Thyroid gland (tissue), 4 donors: ENCODE measurements at regions not wholly inside any gene's neighbourhood (a gene's known extent, or its start where the extent isn't known, plus 50 kb on each side); places are given as distances from the start of the nearest gene placed in this dataset.
"Not testable (repeated sequence)": the region's sequence is repeated elsewhere in the genome, so short reads cannot be mapped to it uniquely, and the experiment has no call there.

Source experiments
- DNase-seq, 2 donors: peaks; one replicate each; pipeline ENCODE4 v3.0.0-alpha.2; 2019
- H3K27ac ChIP-seq, 3 donors: fragments of 200-600 bp; sonication (generic); 1 replicate in 2 of 3; 2 replicates in 1 of 3; pipeline ENCODE4 v1.5.1; 2016 to 2019; ENCODE audit warnings: mild to moderate bottlenecking in 1 of 3, moderate library complexity in 1 of 3
- H3K27me3 ChIP-seq: fragments of 200-600 bp; sonication (generic); one replicate; pipeline ENCODE4 v1.5.1; 2019
- H3K36me3 ChIP-seq, 2 donors: fragments of 200-600 bp; sonication (generic); one replicate each; pipeline ENCODE4 v1.5.1; 2016 to 2019
- H3K4me1 ChIP-seq, 2 donors: fragments of 200-600 bp; sonication (generic); one replicate each; pipeline ENCODE4 v1.5.1; 2017 to 2019
- H3K4me3 ChIP-seq, 3 donors: fragments of 200-600 bp; sonication (generic); replicated peaks in 1 of 3; 1 replicate in 2 of 3; 2 replicates in 1 of 3; pipeline ENCODE4 v1.5.1; 2016; ENCODE audit warnings: mild to moderate bottlenecking in 1 of 3
- H3K9me3 ChIP-seq: fragments of 200-600 bp; sonication (generic); one replicate; pipeline ENCODE4 v1.5.1; 2017
- CTCF ChIP-seq, 6 experiments: fragments of 200-600 bp in 3 of 6; fragments of 450-650 bp in 3 of 6; sonication (generic) in 3 of 6; IDR thresholded peaks; one replicate each; pipeline ENCODE4 v1.5.1; 2016 to 2019; ENCODE audit warnings: antibody characterized with exemption in 6 of 6, mild to moderate bottlenecking in 2 of 6, inconsistent platforms in 1 of 6, moderate library complexity in 1 of 6
- POLR2A ChIP-seq, 2 donors: fragments of 450-650 bp; IDR thresholded peaks; one replicate each; pipeline ENCODE4 v1.6.1; 2017; ENCODE audit warnings: antibody characterized with exemption in 2 of 2, mild to moderate bottlenecking in 2 of 2, moderate library complexity in 1 of 2
- WGBS, 2 donors: methylation state at CpG; one replicate each; pipeline ENCODE4 v1.1.5; 2017; 5-methylcytosine and 5-hydroxymethylcytosine counted together
- intact Hi-C: fragments of 100-400 bp; cut with DNase I; formaldehyde crosslinking; loops from one replicate; pipeline ENCODE4 v1.15.1; 2023

GRCh38 chr16:6751191-6751590 lies 581.5 kb upstream of the RBFOX1 start:
- 67 to 85% methylated on average over 1 of the region's 1 CpG for WGBS, 2 donors
- no peaks in the 10 kb centered on the region for H3K4me1 ChIP-seq
- TF ChIP-seq POLR2A (IDR thresholded peaks at IDR 0.05) (no peak), CTCF (IDR thresholded peaks at IDR 0.05) (no peak)
- H3K4me3 ChIP-seq, result no peak overlapping the region
- DNase-seq, result no peak
- H3K9me3 ChIP-seq, result no peaks in the 10 kb centered on the region
- no peaks in the 10 kb centered on the region for H3K27me3 ChIP-seq
- H3K27ac ChIP-seq, result no peak overlapping the region
- intact Hi-C loops, result no loop called here
- no peaks in the 10 kb centered on the region for H3K36me3 ChIP-seq

- H3K4me3 ChIP-seq, result no peak overlapping the region
- no peak for DNase-seq
- H3K27ac ChIP-seq, result no peak overlapping the region
- H3K36me3 ChIP-seq, result no peaks in the 10 kb centered on the region
- no peaks in the 10 kb centered on the region for H3K4me1 ChIP-seq
- no peaks in the 10 kb centered on the region for H3K9me3 ChIP-seq
- H3K27me3 ChIP-seq, result no peaks in the 10 kb centered on the region
- intact Hi-C loops, result no loop called here
- 49 to 59% methylated on average over 4 of the region's 4 CpGs for WGBS, 2 donors
- no peak for TF ChIP-seq CTCF (IDR thresholded peaks at IDR 0.05)
- no peak for TF ChIP-seq POLR2A (IDR thresholded peaks at IDR 0.05)
Measured at GRCh38 chr16:6749698-6750097, 582.9 kb upstream of the RBFOX1 start.

GRCh38 chr16:6736302-6736701 lies 596.3 kb upstream of the RBFOX1 start:
- H3K27me3 ChIP-seq, intact Hi-C loops, H3K36me3 ChIP-seq, H3K9me3 ChIP-seq, H3K27ac ChIP-seq, H3K4me1 ChIP-seq, DNase-seq, H3K4me3 ChIP-seq: not testable (repeated sequence)
- 62 to 64% methylated on average over 2 of the region's 2 CpGs for WGBS, 2 donors

- H3K4me1 ChIP-seq, result no peaks in the 10 kb centered on the region
- no peaks in the 10 kb centered on the region for H3K27me3 ChIP-seq
- TF ChIP-seq POLR2A (IDR thresholded peaks at IDR 0.05) (no peak), CTCF (IDR thresholded peaks at IDR 0.05) (no peak)
- no peak for DNase-seq
- no peaks in the 10 kb centered on the region for H3K36me3 ChIP-seq
- H3K9me3 ChIP-seq, result no peaks in the 10 kb centered on the region
- no peak overlapping the region for H3K27ac ChIP-seq
- intact Hi-C loops, result no loop called here
- H3K4me3 ChIP-seq, result no peak overlapping the region
- 21 to 26% methylated on average over 3 of the region's 3 CpGs for WGBS, 2 donors
Measured at GRCh38 chr16:6735631-6736030, 597.0 kb upstream of the RBFOX1 start.

GRCh38 chr16:6732166-6732565 lies 600.5 kb upstream of the RBFOX1 start:
- WGBS, 2 donors, result 58 to 72% methylated on average over 4 of the region's 4 CpGs
- Histone ChIP-seq H3K9me3 (no peaks in the 10 kb centered on the region), H3K4me3 (no peak overlapping the region), H3K36me3 (no peaks in the 10 kb centered on the region), H3K27me3 (no peaks in the 10 kb centered on the region), H3K27ac (no peak overlapping the region), H3K4me1 (no peaks in the 10 kb centered on the region)
- intact Hi-C loops, result no loop called here
- TF ChIP-seq POLR2A (IDR thresholded peaks at IDR 0.05), result no peak
- no peak for TF ChIP-seq CTCF (IDR thresholded peaks at IDR 0.05)
- no peak for DNase-seq

- Histone ChIP-seq H3K27ac (no peak overlapping the region), H3K36me3 (no peaks in the 10 kb centered on the region), H3K9me3 (no peaks in the 10 kb centered on the region), H3K4me1 (peaks cover 4 to 6% of the 10 kb centered on the region in 2 donors), H3K4me3 (no peak overlapping the region), H3K27me3 (no peaks in the 10 kb centered on the region)
- intact Hi-C loops, result loop anchor here (10.0 kb wide), 1 partner anchor 286 kb away; no protein-coding TSS in a partner anchor
- DNase-seq, result no peak
- 81 to 88% methylated on average over 3 of the region's 3 CpGs for WGBS, 2 donors
- no peak for TF ChIP-seq CTCF (IDR thresholded peaks at IDR 0.05)
- no peak for TF ChIP-seq POLR2A (IDR thresholded peaks at IDR 0.05)
Measured at GRCh38 chr16:6728381-6728780, 604.3 kb upstream of the RBFOX1 start.
